Spleen (tissue), 7 donors: ENCODE measurements at regions not wholly inside any gene's neighbourhood (a gene's known extent, or its start where the extent isn't known, plus 50 kb on each side); places are given as distances from the start of the nearest gene placed in this dataset.

ENCODE experiments used
- CTCF ChIP-seq, 11 experiments: fragments of 200-600 bp in 7 of 11; fragments of 450-650 bp in 4 of 11; sonication (generic) in 4 of 11; IDR thresholded peaks in 8 of 11; conservative IDR thresholded peaks in 3 of 11; 1 replicate in 7 of 11; 2 replicates in 4 of 11; pipeline versions ENCODE4 v1.4.0 to v1.8.0; 2016 to 2021; ENCODE audit warnings: antibody characterized with exemption in 11 of 11, inconsistent platforms in 4 of 11, mild to moderate bottlenecking in 1 of 11
- POLR2A ChIP-seq, 3 donors: fragments of 450-650 bp; IDR thresholded peaks; one replicate each; pipeline ENCODE4 v1.5.1; 2017; ENCODE audit warnings: antibody characterized with exemption in 3 of 3, mild to moderate bottlenecking in 1 of 3
- POLR2AphosphoS5 ChIP-seq, 3 donors: sonication (generic); formaldehyde crosslinking; IDR thresholded peaks; one replicate each; pipeline ENCODE4 v1.5.1; 2017; ENCODE audit warnings: antibody characterized with exemption in 3 of 3
- donor health status: DM: no; HTN: no; CAD: no; lungs with moderate emphysema.
- donor health status: DM: no; HTN: no; CAD: no.
- donor health status: DM: no; HTN: no; CAD: no.

- no peak for TF ChIP-seq CTCF (IDR thresholded peaks at IDR 0.05 in 8 of 11, conservative IDR thresholded peaks at IDR 0.05 in 3 of 11)
- no peak for TF ChIP-seq POLR2A (IDR thresholded peaks at IDR 0.05)
- TF ChIP-seq POLR2AphosphoS5 (IDR thresholded peaks at IDR 0.05) = no peak
Measured at GRCh38 chr11:93967944-93968343, 53.2 kb upstream of the HEPHL1 start.
